SK-N-MC (cell line): ENCODE measurements at regions not wholly inside any gene's neighbourhood (a gene's known extent, or its start where the extent isn't known, plus 50 kb on each side); places are given as distances from the start of the nearest gene placed in this dataset.

ENCODE experiments used
- DNase-seq: peaks from one replicate; pipeline ENCODE4 v3.0.0-alpha.2; 2011; ENCODE audit warnings: low read depth, low spot score
- H3K27ac ChIP-seq: fragments of 200-600 bp; sonication (generic); 2 replicates; pipeline ENCODE4 v1.5.1; 2016; ENCODE audit warnings: mixed run types
- H3K36me3 ChIP-seq: fragments of 200-600 bp; sonication (generic); 2 replicates; pipeline ENCODE4 v1.6.1; 2017; ENCODE audit warnings: antibody characterized with exemption, low read length, mixed read lengths; ENCODE audit not compliant: insufficient read depth
- H3K4me3 ChIP-seq: fragments of 200-600 bp; sonication (generic); 2 replicates; pipeline ENCODE4 v1.5.1; 2016
- H3K9ac ChIP-seq: fragments of 200-600 bp; sonication (generic); 2 replicates; pipeline ENCODE4 v1.8.0; 2017; ENCODE audit warnings: mixed run types, mixed read lengths; ENCODE audit not compliant: insufficient read length
- H3K9me3 ChIP-seq: fragments of 200-600 bp; sonication (generic); 2 replicates; pipeline ENCODE4 v1.6.1; 2017; ENCODE audit warnings: low read depth, mild to moderate bottlenecking, antibody characterized with exemption, low read length, moderate library complexity, mixed read lengths
- EZH2 ChIP-seq: fragments of 200-600 bp; sonication (generic); IDR thresholded peaks from one replicate; pipeline ENCODE4 v1.6.1; 2017; ENCODE audit warnings: antibody characterized with exemption
- FOXP2 ChIP-seq: optimal IDR thresholded peaks from 2 replicates; pipeline ENCODE3; 2011; ENCODE audit warnings: mild to moderate bottlenecking, moderate library complexity; ENCODE audit not compliant: insufficient read depth; ENCODE audit errors: extremely low read length, control extremely low read depth
- POLR2AphosphoS5 ChIP-seq: IDR thresholded peaks from 2 replicates; pipeline ENCODE4 v1.6.1; 2012; ENCODE audit warnings: mild to moderate bottlenecking, low read depth, low read length, borderline replicate concordance

GRCh38 chr4:117847849-117848248 is 186.4 kb upstream of the NDST3 start:
- Histone ChIP-seq H3K27ac (no peak overlapping the region), H3K9ac (no peak overlapping the region), H3K9me3 (no peaks in the 10 kb centered on the region), H3K36me3 (no peaks in the 10 kb centered on the region), H3K4me3 (no peak overlapping the region)
- no peak for TF ChIP-seq POLR2AphosphoS5
- no peak for TF ChIP-seq EZH2
- no peak for TF ChIP-seq FOXP2
- DNase-seq: no peak

GRCh38 chr4:117868201-117868600 is 166.1 kb upstream of the NDST3 start:
- Histone ChIP-seq H3K9ac (no peak overlapping the region), H3K4me3 (no peak overlapping the region), H3K36me3 (no peaks in the 10 kb centered on the region), H3K27ac (no peak overlapping the region), H3K9me3 (no peaks in the 10 kb centered on the region)
- TF ChIP-seq FOXP2 (no peak), EZH2 (no peak), POLR2AphosphoS5 (no peak)
- DNase-seq: no peak

- Histone ChIP-seq H3K9me3 (no peaks in the 10 kb centered on the region), H3K36me3 (no peaks in the 10 kb centered on the region), H3K27ac (no peak overlapping the region), H3K9ac (no peak overlapping the region), H3K4me3 (no peak overlapping the region)
- no peak for TF ChIP-seq EZH2
- no peak for TF ChIP-seq POLR2AphosphoS5
- no peak for TF ChIP-seq FOXP2
- DNase-seq: no peak
Measured at GRCh38 chr4:117873779-117874178, 160.5 kb upstream of the NDST3 start.

- Histone ChIP-seq H3K4me3 (no peak overlapping the region), H3K9ac (no peak overlapping the region), H3K27ac (no peak overlapping the region), H3K9me3 (no peaks in the 10 kb centered on the region), H3K36me3 (no peaks in the 10 kb centered on the region)
- TF ChIP-seq EZH2 (no peak), POLR2AphosphoS5 (no peak), FOXP2 (no peak)
- no peak for DNase-seq
Measured at GRCh38 chr4:117874216-117874615, 160.1 kb upstream of the NDST3 start.

DNA sequence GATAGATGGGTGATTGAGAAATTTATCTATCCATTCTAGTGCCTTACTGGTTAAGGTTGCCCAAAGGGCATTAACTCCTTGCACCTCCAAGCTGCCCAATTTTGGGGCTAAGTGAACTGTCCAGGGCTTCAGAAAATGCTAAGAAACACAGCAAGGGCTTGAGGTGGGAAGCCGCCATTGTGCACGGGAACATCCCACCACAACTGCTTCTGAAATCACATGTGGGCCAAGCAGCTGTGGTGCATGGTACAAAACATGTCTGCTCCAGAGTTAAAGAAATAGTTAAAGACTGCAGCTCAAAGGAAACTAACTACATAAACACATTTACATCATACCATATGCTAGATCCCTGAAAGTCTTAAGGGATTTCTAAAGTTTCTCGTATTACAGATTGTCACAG is 144.3 kb upstream of the NDST3 start:
- Histone ChIP-seq H3K9me3 (no peaks in the 10 kb centered on the region), H3K4me3 (no peak overlapping the region), H3K9ac (no peak overlapping the region), H3K36me3 (no peaks in the 10 kb centered on the region), H3K27ac (no peak overlapping the region)
- TF ChIP-seq EZH2 (no peak), POLR2AphosphoS5 (no peak), FOXP2 (no peak)
- DNase-seq: no peak

- DNase-seq: no peak
- Histone ChIP-seq H3K27ac (no peak overlapping the region), H3K9ac (no peak overlapping the region), H3K4me3 (no peak overlapping the region), H3K9me3 (no peaks in the 10 kb centered on the region), H3K36me3 (no peaks in the 10 kb centered on the region)
- TF ChIP-seq EZH2: no peak
- TF ChIP-seq POLR2AphosphoS5: no peak
- no peak for TF ChIP-seq FOXP2
Measured at GRCh38 chr4:117893207-117893606, 141.1 kb upstream of the NDST3 start.

- Histone ChIP-seq H3K9ac (no peak overlapping the region), H3K27ac (no peak overlapping the region), H3K36me3 (no peaks in the 10 kb centered on the region), H3K9me3 (no peaks in the 10 kb centered on the region), H3K4me3 (no peak overlapping the region)
- no peak for TF ChIP-seq FOXP2
- TF ChIP-seq POLR2AphosphoS5: no peak
- TF ChIP-seq EZH2: no peak
- DNase-seq: no peak
Measured at GRCh38 chr4:117898496-117898895, 135.8 kb upstream of the NDST3 start.

GRCh38 chr4:117900832-117901231 is 133.5 kb upstream of the NDST3 start:
- Histone ChIP-seq H3K4me3 (no peak overlapping the region), H3K36me3 (no peaks in the 10 kb centered on the region), H3K9me3 (no peaks in the 10 kb centered on the region), H3K9ac (no peak overlapping the region), H3K27ac (no peak overlapping the region)
- no peak for DNase-seq
- TF ChIP-seq FOXP2 (no peak), POLR2AphosphoS5 (no peak), EZH2 (no peak)

DNA sequence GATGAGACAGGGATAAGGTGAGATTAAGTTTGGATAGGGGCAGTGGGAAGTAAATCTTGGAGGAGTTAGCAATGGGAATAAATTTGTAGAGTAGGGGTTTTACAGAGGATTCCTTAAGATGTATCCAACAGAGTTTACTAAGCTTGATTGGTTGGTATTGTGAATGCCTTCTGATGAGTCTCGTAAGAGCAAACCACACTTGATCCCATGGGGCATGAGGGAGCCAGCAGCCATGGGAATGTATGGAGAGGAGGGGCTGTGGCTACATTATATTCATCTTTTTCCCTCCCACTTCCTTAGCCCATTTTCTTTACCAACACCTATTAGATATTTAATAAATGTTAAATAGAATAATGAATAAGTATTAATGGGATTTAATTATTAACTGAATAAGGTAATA is 126.6 kb upstream of the NDST3 start:
- Histone ChIP-seq H3K9me3 (no peaks in the 10 kb centered on the region), H3K36me3 (no peaks in the 10 kb centered on the region), H3K9ac (no peak overlapping the region), H3K27ac (no peak overlapping the region), H3K4me3 (no peak overlapping the region)
- no peak for DNase-seq
- no peak for TF ChIP-seq POLR2AphosphoS5
- TF ChIP-seq FOXP2: no peak
- no peak for TF ChIP-seq EZH2
